ENCODE measurements at regions not wholly inside any gene's neighbourhood (a gene's known extent, or its start where the extent isn't known, plus 50 kb on each side); places are given as distances from the start of the nearest gene placed in this dataset.
"Not testable (repeated sequence)": the region's sequence is repeated elsewhere in the genome, so short reads cannot be mapped to it uniquely, and the experiment has no call there.

DNA sequence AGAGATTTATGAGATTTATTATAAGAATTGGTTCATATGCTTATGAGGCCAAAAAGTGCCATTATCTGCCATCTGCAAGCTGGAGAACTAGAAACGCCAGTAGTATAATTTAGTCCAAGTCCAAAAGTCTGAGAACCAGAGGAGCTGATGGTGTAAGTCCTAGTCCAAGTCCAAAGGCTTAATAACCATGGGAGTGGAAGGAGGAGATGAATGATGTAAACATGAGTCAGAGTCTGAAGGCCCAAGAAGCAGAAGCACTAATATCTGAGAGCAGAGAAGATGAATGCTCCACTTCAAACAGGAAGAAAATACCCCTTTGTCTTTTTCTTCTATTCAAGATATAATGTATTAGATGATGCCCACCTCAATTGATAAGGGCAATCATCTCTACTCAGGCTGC lies 185.7 kb downstream of the CGGBP1 start:
- DNase-seq (ENCODE audit: low read depth) = no peak

DNA sequence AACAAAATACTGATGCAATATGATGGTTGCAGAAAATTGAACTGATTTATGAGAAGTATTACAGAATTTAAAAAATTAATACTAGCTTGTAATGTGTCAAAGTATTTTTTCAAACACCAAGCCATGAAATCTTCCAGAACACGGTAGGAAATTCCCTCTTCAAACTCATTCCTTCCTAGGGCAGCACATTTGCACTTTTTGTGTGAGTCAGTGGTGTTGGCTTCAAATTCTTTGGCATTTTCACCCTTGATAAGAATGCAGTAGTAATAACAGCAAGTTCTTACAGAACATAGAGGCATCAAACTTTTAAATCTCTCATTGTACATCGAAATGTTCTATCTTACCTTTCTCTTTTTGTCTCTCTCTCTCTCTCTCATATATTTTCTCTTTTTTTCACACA lies 191.8 kb downstream of the CGGBP1 start:
- DNase-seq (ENCODE audit: low read depth) = no peak

DNA sequence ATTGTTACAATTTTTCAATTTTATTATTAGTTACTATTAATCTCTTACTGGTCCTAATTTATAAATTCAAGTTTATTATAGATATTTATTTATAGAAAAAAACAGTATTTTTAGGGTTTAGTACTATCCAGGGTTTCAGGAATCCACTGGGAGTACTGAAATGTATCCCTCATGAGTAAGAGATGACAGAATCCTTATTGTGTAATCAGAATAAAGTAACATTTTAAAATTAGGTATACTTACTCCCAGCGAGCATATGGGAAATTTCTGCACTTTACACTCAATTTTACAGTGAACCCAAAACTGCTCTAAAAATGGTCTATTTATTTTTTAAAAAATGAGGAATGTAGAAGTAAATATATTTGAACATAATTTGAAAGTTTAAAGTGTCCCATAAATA lies 202.7 kb downstream of the CGGBP1 start:
- no peak for DNase-seq (ENCODE audit: low read depth)

DNA sequence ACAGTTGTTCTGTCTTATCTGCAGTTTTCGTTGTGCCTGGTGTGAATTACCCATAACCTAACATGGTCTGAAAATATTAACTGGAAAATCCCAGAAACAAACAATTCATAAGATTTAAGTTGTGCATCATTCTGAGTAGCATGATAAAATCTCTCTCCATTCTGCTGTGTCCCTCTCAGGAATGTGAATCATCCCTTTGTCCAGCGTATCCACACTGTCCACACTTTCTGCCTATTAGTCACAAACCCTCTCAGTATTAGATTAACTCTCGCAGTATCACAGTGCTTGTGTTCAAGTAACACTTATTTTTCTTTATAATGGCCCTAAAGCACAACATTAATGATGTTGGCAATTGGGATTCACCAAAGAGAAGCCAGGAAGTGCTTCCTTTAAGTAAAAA lies 203.2 kb downstream of the CGGBP1 start:
- DNase-seq (ENCODE audit: low read depth) = no peak

DNA sequence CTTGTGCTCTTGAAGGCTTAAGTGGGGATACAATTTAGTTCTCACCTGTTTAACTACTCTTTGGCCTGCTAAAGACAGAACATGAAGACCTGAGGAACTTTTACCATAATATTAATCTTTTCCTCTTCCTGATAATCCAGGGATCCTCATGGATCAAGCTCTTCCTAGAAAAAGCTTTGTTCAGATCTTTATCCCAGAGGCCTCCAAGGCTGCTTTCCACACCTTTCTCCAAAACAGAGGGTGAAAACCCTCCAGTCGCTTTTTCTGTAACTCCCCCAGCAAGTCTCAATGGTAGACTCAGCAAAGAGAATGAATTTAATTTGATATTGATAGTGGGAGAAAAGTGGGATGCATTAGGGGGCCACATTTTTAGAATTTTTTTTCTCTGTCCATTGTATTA lies 203.6 kb downstream of the CGGBP1 start:
- no peak for DNase-seq (ENCODE audit: low read depth)

DNA sequence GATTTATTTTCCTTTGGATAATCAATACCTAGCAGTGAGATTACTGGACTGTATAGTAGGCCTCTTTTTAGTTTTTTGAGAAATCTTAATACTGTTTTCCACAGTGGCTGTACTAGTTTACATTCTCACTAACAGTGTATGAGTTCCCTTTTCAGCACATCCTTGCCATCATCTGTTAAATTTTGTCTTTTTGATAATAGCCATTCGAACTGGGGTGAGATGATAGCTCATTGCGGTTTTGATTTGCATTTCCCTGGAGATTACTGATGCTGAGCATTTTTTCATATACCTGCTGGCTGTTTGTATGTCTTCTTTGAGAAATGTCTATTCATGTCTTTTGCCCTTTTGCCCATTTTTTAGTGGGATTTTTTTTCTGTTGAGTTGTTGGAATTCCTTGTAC lies 210.8 kb downstream of the CGGBP1 start:
- no peak for DNase-seq (ENCODE audit: low read depth)

DNA sequence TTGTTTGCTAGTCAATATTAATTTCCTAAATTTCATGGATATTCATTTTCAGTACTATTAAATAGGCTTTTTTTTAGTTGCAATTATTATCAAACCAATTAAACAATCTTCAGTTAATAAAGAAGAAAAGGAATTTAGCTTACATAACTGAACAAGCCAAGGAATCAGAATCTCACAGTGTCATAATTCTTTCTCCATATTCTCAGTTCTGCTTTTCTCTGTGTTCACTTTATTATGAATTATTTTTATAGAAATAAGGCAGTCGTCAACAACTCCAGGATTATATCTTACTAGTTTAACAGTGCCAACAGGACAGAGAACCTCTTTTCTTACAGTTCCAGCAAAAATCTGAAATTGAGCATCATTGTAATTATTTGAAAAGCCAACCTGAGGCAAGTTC lies 221.7 kb downstream of the CGGBP1 start:
- no peak for DNase-seq (ENCODE audit: low read depth)

DNA sequence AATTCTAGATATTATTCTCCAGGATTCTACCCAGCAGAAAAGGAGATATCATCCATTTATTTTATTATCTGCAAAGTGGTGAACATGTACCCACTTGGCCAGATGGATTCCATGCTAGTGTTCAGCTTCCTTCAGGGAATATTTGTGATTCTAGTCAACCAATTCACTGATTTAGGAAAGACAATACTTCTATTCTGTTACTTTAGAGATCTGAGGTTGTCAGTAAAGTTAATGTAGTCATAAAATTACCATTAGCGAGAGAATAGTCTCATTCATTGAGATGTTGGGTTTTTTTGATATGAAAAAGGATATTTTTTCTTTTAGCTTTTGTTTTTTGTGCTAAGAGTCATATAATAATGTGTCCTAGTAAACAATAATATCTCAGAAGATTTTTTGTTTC lies 222.8 kb downstream of the CGGBP1 start:
- DNase-seq (ENCODE audit: low read depth) = no peak

DNA sequence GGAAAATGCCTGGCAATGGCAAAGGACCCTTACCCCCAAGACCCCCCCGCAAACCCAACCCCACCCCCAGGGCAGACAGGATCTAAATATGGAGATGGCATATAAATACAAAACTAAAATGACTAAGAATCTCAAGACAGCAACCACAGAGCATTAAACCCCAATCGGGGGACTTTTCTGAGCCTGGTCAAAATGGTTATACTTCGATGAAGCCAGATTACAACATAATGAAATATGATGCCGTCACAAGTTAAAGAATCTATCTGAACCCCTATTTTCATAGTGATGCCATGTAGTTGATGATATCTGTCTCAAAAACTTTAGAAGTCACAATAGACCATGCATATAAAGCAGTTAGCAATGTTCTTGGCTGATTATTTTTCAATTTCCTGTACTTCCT lies 223.6 kb downstream of the CGGBP1 start:
- no peak for DNase-seq (ENCODE audit: low read depth)

DNA sequence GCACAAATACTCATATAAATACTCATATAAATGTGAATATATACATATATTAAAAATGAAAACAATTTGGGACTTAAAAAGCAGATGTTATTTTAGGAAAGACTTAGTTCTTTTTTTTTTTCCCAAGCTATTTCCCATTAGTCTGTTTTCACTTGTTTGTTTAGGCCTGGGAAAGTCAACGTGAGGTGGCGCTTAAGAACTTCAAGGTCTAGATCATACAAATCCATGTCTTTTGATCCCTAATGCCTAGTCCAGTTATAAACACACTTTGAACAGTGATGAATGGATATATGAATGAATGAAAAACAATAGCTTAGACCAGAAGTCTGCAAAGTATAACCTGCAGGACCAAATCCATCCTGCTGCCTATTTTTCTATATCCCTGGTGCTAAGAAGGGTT lies 224.5 kb downstream of the CGGBP1 start:
- no peak for DNase-seq (ENCODE audit: low read depth)

DNA sequence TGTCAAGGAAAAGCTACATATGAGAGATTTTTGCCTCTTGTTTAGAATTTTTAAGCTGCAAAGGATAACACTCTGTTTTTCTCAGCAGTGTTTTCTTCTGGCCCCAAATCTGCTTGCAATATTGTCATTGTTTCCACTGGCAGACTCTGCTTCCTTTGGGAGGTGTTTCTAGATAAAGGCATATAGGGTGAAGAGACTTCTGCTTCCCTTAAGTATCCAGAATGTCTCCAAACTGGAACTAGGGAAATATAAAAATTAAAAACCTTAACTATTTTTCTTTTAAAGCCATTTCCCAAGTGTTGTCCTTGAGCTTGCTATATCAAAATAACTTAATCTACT lies 225.8 kb downstream of the CGGBP1 start:
- DNase-seq (ENCODE audit: low read depth) = no peak

DNA sequence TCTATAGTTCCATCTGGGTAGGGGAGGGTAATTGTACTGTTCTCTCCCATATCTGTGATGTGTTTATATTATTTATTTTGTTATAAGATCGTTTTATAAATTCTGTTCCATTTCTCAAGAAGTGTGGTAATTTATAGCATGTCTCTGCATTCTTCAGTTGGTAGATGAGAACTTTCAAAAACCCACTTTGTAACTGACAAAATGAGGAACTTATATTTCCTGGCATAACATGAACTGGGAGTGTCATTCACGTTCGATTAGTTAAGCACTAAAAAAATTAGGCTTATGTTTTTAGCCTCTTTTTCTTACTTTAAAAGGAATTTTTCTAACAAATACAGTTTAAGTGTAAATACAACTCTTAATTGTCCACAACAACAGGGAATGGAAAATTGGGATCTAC lies 230.8 kb downstream of the CGGBP1 start:
- no peak for DNase-seq (ENCODE audit: low read depth)

DNA sequence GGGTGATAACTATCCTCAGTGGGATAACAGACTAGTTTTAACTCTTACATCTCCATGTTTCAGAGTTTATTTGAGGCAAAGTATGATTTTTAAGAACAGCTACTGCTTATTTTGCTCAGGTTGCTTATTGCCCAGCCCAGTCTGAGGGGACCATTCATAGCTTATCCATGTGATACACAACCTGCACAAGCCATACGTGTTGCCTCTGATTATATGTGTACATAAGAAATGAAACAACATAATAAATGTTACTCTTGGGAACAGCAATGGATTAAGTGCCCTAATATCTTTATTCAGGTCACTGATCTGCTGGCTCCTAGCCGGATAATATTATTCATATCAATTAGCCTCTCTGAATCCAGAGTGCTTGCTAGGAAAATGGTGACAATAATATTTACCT lies 236.2 kb downstream of the CGGBP1 start:
- no peak for DNase-seq (ENCODE audit: low read depth)

DNA sequence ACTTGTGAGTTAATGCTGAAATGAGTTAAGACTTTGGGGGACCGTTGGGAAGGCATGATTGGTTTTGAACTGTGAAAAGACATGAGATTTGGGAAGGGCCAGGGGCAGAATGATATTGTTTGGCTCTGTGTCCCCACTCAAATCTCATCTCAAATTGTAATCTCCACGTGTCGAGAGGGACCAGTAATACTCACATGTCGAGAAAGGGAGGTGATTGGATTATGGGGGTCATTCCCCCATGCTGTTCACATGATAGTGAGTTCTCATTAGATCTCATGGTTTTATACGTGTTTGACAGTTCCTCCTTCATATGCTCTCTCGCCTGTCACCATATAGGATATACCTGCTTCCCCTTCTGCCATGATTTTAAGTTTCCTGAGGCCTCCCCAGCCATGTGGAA lies 245.3 kb downstream of the CGGBP1 start:
- DNase-seq (ENCODE audit: low read depth) = not testable (repeated sequence)

DNA sequence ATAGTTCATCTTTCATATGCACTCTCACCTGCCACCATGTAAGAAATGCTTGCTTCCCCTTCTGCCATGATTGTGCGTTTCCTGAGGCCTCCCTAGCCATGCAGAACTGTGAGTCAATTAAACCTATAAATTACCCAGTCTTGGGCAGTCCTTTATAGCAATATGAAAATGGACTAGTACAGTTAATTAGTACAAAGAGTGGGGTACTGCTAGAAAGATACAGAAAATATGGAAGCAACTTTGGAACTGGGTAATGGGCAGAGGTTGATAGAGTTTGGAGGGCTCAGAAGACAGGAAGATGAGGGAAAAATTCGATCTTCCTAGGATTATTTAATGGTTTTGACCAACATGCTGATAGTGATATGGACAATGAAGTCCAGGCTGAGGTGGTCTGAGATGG lies 246.9 kb downstream of the CGGBP1 start:
- no peak for DNase-seq (ENCODE audit: low read depth)

DNA sequence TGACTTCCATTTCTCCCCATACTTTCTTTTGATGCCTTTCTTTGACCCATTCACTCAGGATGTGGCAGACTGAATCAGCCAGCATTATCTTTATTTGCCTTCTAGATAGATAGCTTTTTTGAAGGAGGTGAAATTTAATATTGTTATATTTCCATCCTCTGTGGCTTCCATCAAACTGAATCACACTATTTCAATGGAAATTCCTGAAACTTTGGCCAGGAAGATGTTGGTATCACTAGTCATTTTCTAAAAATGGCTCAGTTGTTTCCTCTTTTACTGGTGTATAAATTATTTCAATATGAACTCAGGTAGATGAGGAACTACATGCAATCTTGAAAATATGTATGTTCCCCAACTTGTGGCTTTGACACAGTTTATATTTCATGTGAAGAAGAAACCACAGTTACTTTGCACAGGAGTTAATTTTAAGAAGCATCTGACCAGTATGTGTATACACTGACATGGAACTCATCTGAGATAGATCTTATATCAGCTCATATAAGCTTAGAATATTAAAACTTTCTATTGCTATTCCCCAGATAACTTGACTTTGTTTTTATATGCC lies 248.3 kb downstream of the CGGBP1 start:
- no peak for DNase-seq (ENCODE audit: low read depth)

DNA sequence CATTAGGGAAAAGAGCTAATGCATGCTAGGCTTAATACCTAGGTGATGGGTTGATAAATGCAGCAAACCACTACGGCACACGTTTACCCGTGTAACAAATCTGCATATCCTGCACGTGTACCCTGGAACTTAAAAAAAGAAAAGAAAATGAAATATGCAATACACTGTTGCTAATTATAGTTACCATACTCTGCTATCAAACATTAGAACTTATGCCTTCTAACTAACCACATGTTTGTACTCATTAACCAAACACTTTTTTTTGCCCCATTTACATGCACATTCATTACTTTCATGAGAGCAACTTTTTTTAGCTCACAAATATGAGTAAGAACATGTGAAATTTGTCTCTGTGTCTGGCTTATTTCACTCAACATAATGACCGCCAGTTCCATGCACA lies 253.1 kb downstream of the CGGBP1 start:
- DNase-seq (ENCODE audit: low read depth) = no peak

DNA sequence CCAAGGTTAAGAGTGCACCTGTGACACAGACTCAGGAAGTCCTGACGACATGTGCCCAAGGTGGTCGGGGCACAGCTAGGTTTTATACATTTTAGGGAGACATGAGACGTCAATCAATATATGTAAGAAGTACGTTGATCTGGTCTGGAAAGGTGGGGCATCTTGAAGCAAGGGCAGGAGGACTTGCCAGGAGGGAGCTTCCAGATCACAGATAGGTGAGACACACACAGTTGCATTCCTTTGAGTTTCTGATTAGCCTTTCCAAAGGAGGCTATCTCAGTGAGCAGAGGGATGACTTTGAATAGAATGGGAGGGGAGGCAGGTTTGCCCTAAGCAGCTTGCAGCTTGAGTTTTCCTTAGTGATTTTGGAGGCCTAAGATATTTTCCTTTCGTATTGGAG lies 257.4 kb downstream of the CGGBP1 start:
- no peak for DNase-seq (ENCODE audit: low read depth)

DNA sequence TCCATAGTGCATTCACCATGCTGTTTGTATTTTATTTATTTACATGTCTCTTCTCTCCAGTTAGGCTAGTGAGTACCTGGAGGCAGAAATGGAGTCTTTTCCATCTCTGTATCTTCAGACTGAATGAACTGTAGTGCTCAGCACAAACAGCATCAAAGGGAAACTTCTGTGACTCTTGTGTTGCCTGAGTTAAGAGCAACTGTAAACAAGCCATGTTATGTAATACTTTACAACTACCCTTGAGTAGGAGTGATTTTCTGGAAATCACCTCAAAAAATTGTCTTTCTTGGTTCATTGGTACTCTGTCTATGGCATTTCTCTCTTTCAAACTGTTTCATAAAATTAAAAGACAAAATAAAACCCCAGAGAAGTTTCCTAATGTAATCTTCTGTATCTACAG lies 258.3 kb downstream of the CGGBP1 start:
- DNase-seq (ENCODE audit: low read depth) = no peak

DNA sequence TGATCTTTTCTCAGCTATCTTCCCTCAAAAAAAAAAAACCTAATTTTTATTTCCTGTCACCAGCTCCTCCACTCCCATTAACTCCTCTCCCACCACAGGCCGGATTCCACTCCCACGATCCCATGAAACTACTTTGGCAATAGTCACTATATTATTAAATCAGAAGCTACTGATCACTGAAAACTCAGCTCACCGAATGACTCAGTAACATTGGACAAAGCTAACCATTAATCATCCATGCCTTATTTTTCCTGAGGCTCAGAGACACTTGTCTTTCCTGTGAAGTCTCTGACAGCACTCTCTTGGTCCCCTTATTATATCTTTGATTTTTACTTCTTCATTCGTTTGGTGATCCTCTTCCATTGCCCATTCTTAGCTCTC lies 260.2 kb downstream of the CGGBP1 start:
- no peak for DNase-seq (ENCODE audit: low read depth)

DNA sequence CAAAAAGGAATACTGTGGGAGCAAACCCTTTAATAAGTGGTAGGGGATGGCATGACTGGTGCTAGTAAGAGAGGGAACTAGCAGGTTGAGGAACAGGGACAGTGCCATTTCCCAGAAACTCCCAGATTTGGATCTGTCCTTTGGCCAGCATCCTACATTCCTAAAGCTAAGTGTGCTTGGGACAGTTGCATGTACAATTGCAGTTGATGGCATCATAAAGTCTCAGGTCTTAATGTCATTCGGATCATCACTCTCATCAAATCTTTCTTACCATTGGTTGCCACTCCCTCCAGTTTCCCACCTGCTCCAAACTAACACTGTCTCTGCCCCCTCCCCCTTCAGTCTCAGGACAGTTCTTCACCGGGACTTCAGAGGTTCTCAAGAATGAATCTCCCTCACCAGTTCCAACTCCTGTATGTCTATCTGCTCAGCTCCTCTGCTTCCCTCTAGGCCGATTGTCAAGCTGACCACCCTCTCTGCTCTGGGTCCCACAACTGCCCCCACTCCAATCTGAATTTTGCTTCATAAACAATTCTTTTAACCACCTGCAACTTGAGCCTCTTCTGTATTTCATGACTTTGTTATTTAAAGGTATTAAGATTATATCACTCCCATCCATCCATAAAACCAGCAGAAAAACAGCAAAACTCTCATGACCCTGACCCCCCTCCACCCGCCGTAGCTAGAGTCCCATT lies 260.8 kb downstream of the CGGBP1 start:
- no peak for DNase-seq (ENCODE audit: low read depth)

DNA sequence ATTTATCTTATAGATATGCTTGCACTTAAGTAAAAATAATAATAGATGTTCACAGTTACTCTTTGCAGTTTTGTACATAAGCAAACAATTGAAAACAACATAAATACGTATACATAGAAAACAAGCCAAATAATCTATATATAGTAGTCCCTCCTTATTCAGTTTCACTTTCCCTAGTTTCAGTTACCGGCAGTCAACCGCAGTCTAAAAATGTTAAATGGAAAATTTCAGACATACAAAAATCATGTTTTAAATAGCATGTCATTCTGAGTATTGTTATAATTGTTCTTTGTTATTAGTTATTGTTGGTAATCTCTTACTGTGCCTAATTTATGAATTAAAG lies 262.0 kb downstream of the CGGBP1 start:
- DNase-seq (ENCODE audit: low read depth) = no peak

DNA sequence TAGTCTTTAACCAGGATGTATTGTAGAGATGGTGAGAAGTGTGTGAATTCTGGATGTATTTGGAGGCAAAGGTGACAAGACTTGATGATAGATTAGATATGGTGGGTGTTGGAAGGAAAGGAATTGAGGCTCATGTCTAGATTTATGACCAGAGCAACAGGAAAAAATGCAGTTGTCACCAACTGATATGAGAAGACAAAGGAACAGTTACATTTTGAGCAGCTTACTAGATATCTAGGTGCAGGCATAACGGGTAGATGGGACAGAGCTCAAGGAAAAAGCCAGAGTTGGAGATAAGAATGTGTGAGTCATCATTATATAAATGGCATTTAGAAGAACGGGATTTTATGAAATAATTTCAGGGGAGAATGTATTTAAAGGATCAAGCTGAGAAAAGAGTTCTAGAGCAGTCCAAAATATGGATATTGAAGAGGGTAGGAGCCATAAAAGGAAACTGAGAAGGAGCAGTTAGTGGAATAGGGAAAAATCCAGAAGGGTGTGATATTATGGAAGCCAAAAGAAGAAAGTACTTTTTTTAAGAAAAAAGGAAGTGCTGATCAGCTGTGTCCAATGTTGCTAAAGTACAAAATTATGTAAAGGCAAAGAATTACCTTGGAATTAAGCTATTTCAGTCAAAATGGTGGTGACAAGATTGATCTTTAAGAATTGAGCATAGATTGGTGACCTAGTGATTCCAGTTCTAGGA lies 262.5 kb downstream of the CGGBP1 start:
- no peak for DNase-seq (ENCODE audit: low read depth)

DNA sequence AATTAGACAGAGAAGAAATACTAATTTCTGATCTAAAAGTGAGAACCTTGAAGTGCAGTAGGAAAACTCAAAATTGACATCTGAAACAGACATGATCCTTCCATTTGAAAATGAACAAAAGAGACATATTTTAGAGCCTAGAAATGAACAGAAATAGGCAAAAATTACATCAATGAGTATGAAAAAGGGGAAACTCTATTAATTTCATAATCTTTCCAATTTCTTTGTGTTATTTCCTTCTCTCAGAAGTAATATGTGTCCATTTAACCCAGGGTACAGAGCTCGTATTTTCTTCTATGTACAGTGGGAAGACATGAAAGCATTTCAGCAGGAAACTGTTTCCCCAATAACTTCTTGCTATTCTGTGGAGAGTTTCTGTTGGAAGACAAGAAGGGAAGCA lies 263.1 kb downstream of the CGGBP1 start:
- DNase-seq (ENCODE audit: low read depth) = no peak

Data from amniotic epithelial cell (primary cell).